Gastrocnemius medialis (tissue), 4 donors: ENCODE measurements at regions not wholly inside any gene's neighbourhood (a gene's known extent, or its start where the extent isn't known, plus 50 kb on each side); places are given as distances from the start of the nearest gene placed in this dataset.

Experiments
- ATAC-seq, 2 donors: fragments of 150-250 bp; one replicate each; pipeline ENCODE4 v1.9.1; 2016
- DNase-seq, 2 donors: peaks; one replicate each; pipeline ENCODE4 v3.0.0-alpha.2; 2019
- H3K27ac ChIP-seq, 4 donors: fragments of 200-600 bp; sonication (generic); 1 replicate in 1 of 4; 2 replicates in 3 of 4; pipeline ENCODE4 v1.5.1; 2016 to 2018; ENCODE audit warnings: mild to moderate bottlenecking in 2 of 4, moderate library complexity in 1 of 4
- H3K27me3 ChIP-seq, 3 donors: fragments of 200-600 bp; sonication (generic) in 2 of 3; 1 replicate in 1 of 3; 2 replicates in 2 of 3; pipeline versions ENCODE4 v1.5.1 to v1.6.0; 2016 to 2019; ENCODE audit warnings: mild to moderate bottlenecking in 1 of 3, moderate library complexity in 1 of 3
- H3K36me3 ChIP-seq, 2 donors: fragments of 200-600 bp; sonication (generic) in 1 of 2; one replicate each; pipeline ENCODE4 v1.5.1; 2017 to 2018
- H3K4me1 ChIP-seq, 2 donors: fragments of 200-600 bp; sonication (generic) in 1 of 2; one replicate each; pipeline ENCODE4 v1.5.1; 2016 to 2017; ENCODE audit warnings: mild to moderate bottlenecking in 2 of 2
- H3K4me3 ChIP-seq, 4 donors: fragments of 200-600 bp; sonication (generic) in 3 of 4; 1 replicate in 1 of 4; 2 replicates in 3 of 4; pipeline ENCODE4 v1.5.1; 2016 to 2019; ENCODE audit warnings: mild to moderate bottlenecking in 2 of 4
- H3K9me3 ChIP-seq, 3 donors: fragments of 200-600 bp; sonication (generic) in 2 of 3; 1 replicate in 1 of 3; 2 replicates in 2 of 3; pipeline ENCODE4 v1.5.1; 2016 to 2019
- CTCF ChIP-seq, 5 experiments: fragments of 450-650 bp in 3 of 5; fragments of 200-600 bp in 2 of 5; sonication (generic) in 2 of 5; IDR thresholded peaks in 4 of 5; conservative IDR thresholded peaks in 1 of 5; 1 replicate in 4 of 5; 2 replicates in 1 of 5; pipeline ENCODE4 v1.5.1; 2016 to 2019; ENCODE audit warnings: antibody characterized with exemption in 5 of 5, mild to moderate bottlenecking in 3 of 5, moderate library complexity in 3 of 5
- POLR2A ChIP-seq, 2 donors: fragments of 450-650 bp; IDR thresholded peaks; one replicate each; pipeline ENCODE4 v1.6.1; 2017; ENCODE audit warnings: antibody characterized with exemption in 2 of 2, mild to moderate bottlenecking in 2 of 2, moderate library complexity in 2 of 2
- in situ Hi-C, 4 donors: fragments of 200-750 bp; cut with MboI; loops; one replicate each; pipeline versions ENCODE4 v1.15.0 to v1.8.0; 2017; ENCODE audit warnings: low sequenced_read_pairs in 4 of 4
- intact Hi-C: fragments of 100-400 bp; cut with DNase I; formaldehyde crosslinking; loops from one replicate; pipeline ENCODE4 v1.15.1; 2023; ENCODE audit warnings: low total_unique reads

GRCh38 chrX:80246271-80246670 is 174.0 kb upstream of the TENT5D start:
- no peak for ATAC-seq
- H3K27ac ChIP-seq: no peak overlapping the region
- H3K36me3 ChIP-seq: no peaks in the 10 kb centered on the region
- H3K4me1 ChIP-seq: no peaks in the 10 kb centered on the region
- no peaks in the 10 kb centered on the region for H3K9me3 ChIP-seq
- no peaks in the 10 kb centered on the region for H3K27me3 ChIP-seq
- in situ Hi-C loops: no loop called here
- intact Hi-C loops: no loop called here
- no peak for DNase-seq
- TF ChIP-seq POLR2A (IDR thresholded peaks at IDR 0.05) (no peak), CTCF (IDR thresholded peaks at IDR 0.05 in 4 of 5, conservative IDR thresholded peaks at IDR 0.05 in 1 of 5) (no peak)
- no peak overlapping the region for H3K4me3 ChIP-seq

- Histone ChIP-seq H3K36me3 (no peaks in the 10 kb centered on the region), H3K4me1 (no peaks in the 10 kb centered on the region), H3K4me3 (no peak overlapping the region), H3K27ac (no peak overlapping the region), H3K9me3 (no peaks in the 10 kb centered on the region), H3K27me3 (peaks cover 0 to 3% (median 0%) of the 10 kb centered on the region in 3 donors)
- intact Hi-C loops: no loop called here
- DNase-seq (no peak), ATAC-seq (no peak)
- TF ChIP-seq POLR2A (IDR thresholded peaks at IDR 0.05) (no peak), CTCF (IDR thresholded peaks at IDR 0.05 in 4 of 5, conservative IDR thresholded peaks at IDR 0.05 in 1 of 5) (no peak)
- in situ Hi-C loops: no loop called here
Measured at GRCh38 chrX:80266287-80266686, 154.0 kb upstream of the TENT5D start.

GRCh38 chrX:80266979-80267378 is 153.3 kb upstream of the TENT5D start:
- intact Hi-C loops (no loop called here), in situ Hi-C loops (no loop called here)
- H3K36me3 ChIP-seq: no peaks in the 10 kb centered on the region
- no peaks in the 10 kb centered on the region for H3K4me1 ChIP-seq
- H3K9me3 ChIP-seq: no peaks in the 10 kb centered on the region
- DNase-seq (no peak), ATAC-seq (no peak)
- H3K4me3 ChIP-seq: no peak overlapping the region
- TF ChIP-seq POLR2A (IDR thresholded peaks at IDR 0.05): no peak
- no peak for TF ChIP-seq CTCF (IDR thresholded peaks at IDR 0.05 in 4 of 5, conservative IDR thresholded peaks at IDR 0.05 in 1 of 5)
- H3K27me3 ChIP-seq: peaks cover 0 to 3% (median 0%) of the 10 kb centered on the region in 3 donors
- H3K27ac ChIP-seq: no peak overlapping the region

- in situ Hi-C loops: no loop called here
- TF ChIP-seq CTCF (IDR thresholded peaks at IDR 0.05 in 4 of 5, conservative IDR thresholded peaks at IDR 0.05 in 1 of 5): no peak
- TF ChIP-seq POLR2A (IDR thresholded peaks at IDR 0.05): no peak
- Histone ChIP-seq H3K4me1 (no peaks in the 10 kb centered on the region), H3K4me3 (no peak overlapping the region), H3K27ac (no peak overlapping the region), H3K9me3 (no peaks in the 10 kb centered on the region), H3K27me3 (peaks cover 0 to 3% (median 0%) of the 10 kb centered on the region in 3 donors), H3K36me3 (no peaks in the 10 kb centered on the region)
- intact Hi-C loops: no loop called here
- DNase-seq: no peak
- ATAC-seq: no peak
Measured at GRCh38 chrX:80267790-80268189, 152.5 kb upstream of the TENT5D start.

GRCh38 chrX:80282535-80282934 is 137.7 kb upstream of the TENT5D start:
- Histone ChIP-seq H3K4me3 (no peak overlapping the region), H3K9me3 (no peaks in the 10 kb centered on the region), H3K4me1 (no peaks in the 10 kb centered on the region), H3K36me3 (no peaks in the 10 kb centered on the region), H3K27me3 (no peaks in the 10 kb centered on the region), H3K27ac (no peak overlapping the region)
- peak in 1 of 5 experiments; percentile 34 for TF ChIP-seq CTCF (IDR thresholded peaks at IDR 0.05 in 4 of 5, conservative IDR thresholded peaks at IDR 0.05 in 1 of 5)
- TF ChIP-seq POLR2A (IDR thresholded peaks at IDR 0.05): no peak
- intact Hi-C loops (no loop called here), in situ Hi-C loops (no loop called here)
- ATAC-seq (no peak), DNase-seq (no peak)
